K562 (cell line): ENCODE measurements at regions not wholly inside any gene's neighbourhood (a gene's known extent, or its start where the extent isn't known, plus 50 kb on each side); places are given as distances from the start of the nearest gene placed in this dataset.

ENCODE experiments used
- ASH1L ChIP-seq: fragments of 450-650 bp; IDR thresholded peaks from 2 replicates; pipeline ENCODE4 v1.6.1; 2018; ENCODE audit warnings: borderline replicate concordance, mild to moderate bottlenecking, low read depth; ENCODE audit not compliant: partially characterized antibody
- C11orf30 ChIP-seq: fragments of 450-650 bp; IDR thresholded peaks from 2 replicates; pipeline ENCODE4 v1.6.1; 2016; ENCODE audit warnings: low read depth, mild to moderate bottlenecking
- CBFA2T3 ChIP-seq: fragments of 450-650 bp; IDR thresholded peaks from 2 replicates; pipeline ENCODE4 v1.6.1; 2017
- FOXJ3 ChIP-seq: sonication (generic); formaldehyde crosslinking; IDR thresholded peaks from 2 replicates; pipeline ENCODE4 v1.4.0; 2020; ENCODE audit warnings: mild to moderate bottlenecking, missing genetic modification reagents
- HDAC2 ChIP-seq: fragments of 450-650 bp; IDR thresholded peaks from 2 replicates; pipeline ENCODE4 v1.6.1; 2016; ENCODE audit warnings: mild to moderate bottlenecking
- HNRNPUL1 ChIP-seq: fragments of 200-400 bp; formaldehyde crosslinking; IDR thresholded peaks from 2 replicates; pipeline ENCODE4 v1.6.1; 2017; ENCODE audit warnings: low read length
- MAFF ChIP-seq: IDR thresholded peaks from 2 replicates; pipeline ENCODE4 v1.6.1; 2012; ENCODE audit warnings: low read length, improper control_type of control experiment
- MEIS2 ChIP-seq: fragments of 450-650 bp; IDR thresholded peaks from 2 replicates; pipeline ENCODE4 v1.6.1; 2014; ENCODE audit warnings: mild to moderate bottlenecking; ENCODE audit not compliant: partially characterized antibody
- NFIC ChIP-seq: fragments of 450-650 bp; IDR thresholded peaks from 2 replicates; pipeline ENCODE4 v1.6.1; 2017; ENCODE audit warnings: mild to moderate bottlenecking, inconsistent platforms
- POLR2AphosphoS2 ChIP-seq: IDR thresholded peaks from 2 replicates; pipeline ENCODE4 v1.6.1; 2012; ENCODE audit warnings: low read length, improper control_type of control experiment
- SMARCB1 ChIP-seq: IDR thresholded peaks from 2 replicates; pipeline ENCODE4 v1.6.1; 2011; ENCODE audit warnings: improper control_type of control experiment, low read depth; ENCODE audit not compliant: insufficient read length
- TBP ChIP-seq: optimal IDR thresholded peaks from 2 replicates; pipeline ENCODE3; 2011; ENCODE audit warnings: low read depth, low read length, improper control_type of control experiment
- TRIM24 ChIP-seq, 2 experiments: fragments of 450-650 bp; IDR thresholded peaks; 2 replicates each; pipeline ENCODE4 v1.6.1; 2016
- ZNF316 ChIP-seq: fragments of 450-650 bp; IDR thresholded peaks from 2 replicates; pipeline ENCODE4 v1.6.1; 2016
- TF ChIP-seq, protein P1 (sequence below): sonication (generic); formaldehyde crosslinking; IDR thresholded peaks from 2 replicates; pipeline ENCODE4 v1.8.0; 2022; ENCODE audit warnings: missing genetic modification reagents, mild to moderate bottlenecking, borderline replicate concordance

GRCh38 chr7:136049818-136050461 is 72.8 kb upstream of the MTPN start (continued):
- TF ChIP-seq HDAC2 (no peak), MEIS2 (no peak), POLR2AphosphoS2 (no peak), NFIC (no peak), TRIM24 (IDR thresholded peaks at IDR 0.05) (0 out of 4 replicates have a peak, but pooled peaks of 1 of the 2 experiments have one; percentile 12), SMARCB1 (no peak), ASH1L (no peak), TBP (peak; percentile 19), FOXJ3 (CRISPR knock-in tag) (no peak), HNRNPUL1 (no peak), ZNF316 (peak; percentile 62), CBFA2T3 (peak; percentile 56), MAFF (no peak), C11orf30 (peak; percentile 20; the same call in 1 of the 2 replicates)
- TF ChIP-seq, protein P1, sequence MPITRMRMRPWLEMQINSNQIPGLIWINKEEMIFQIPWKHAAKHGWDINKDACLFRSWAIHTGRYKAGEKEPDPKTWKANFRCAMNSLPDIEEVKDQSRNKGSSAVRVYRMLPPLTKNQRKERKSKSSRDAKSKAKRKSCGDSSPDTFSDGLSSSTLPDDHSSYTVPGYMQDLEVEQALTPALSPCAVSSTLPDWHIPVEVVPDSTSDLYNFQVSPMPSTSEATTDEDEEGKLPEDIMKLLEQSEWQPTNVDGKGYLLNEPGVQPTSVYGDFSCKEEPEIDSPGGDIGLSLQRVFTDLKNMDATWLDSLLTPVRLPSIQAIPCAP, result no peak
